Erythroblast (primary cell): ENCODE measurements at regions not wholly inside any gene's neighbourhood (a gene's known extent, or its start where the extent isn't known, plus 50 kb on each side); places are given as distances from the start of the nearest gene placed in this dataset.

ENCODE experiments used
- GATA1 ChIP-seq: IDR thresholded peaks from 2 replicates; pipeline ENCODE4 v1.6.1; 2011; ENCODE audit warnings: low read depth, mild to moderate bottlenecking, control low read depth, low read length, moderate library complexity
- POLR2A ChIP-seq: IDR thresholded peaks from 2 replicates; pipeline ENCODE4 v1.6.1; 2011; ENCODE audit warnings: mild to moderate bottlenecking, low read length

DNA sequence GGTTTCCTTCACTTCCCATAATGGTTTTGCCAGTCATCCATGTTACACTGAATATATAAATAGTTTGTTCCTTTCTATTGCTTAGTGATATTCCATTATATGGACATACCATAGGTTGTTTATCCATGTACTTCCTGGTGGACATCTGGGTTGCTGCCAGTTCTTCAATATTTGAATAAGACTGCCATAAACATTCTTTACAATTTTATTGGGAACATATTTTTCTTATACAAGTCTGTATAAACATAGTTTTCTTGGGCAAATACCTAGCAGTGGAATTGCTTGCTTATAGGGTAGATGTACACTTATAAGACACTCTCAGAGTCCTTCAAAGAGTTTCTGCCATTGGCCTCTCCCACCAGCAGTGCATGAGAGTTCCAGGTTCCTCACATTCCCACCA lies 231.4 kb downstream of the OPA1 start:
- TF ChIP-seq POLR2A: no peak
- TF ChIP-seq GATA1: no peak
